GM23338 (cell line): ENCODE measurements at regions not wholly inside any gene's neighbourhood (a gene's known extent, or its start where the extent isn't known, plus 50 kb on each side); places are given as distances from the start of the nearest gene placed in this dataset.

Source experiments
- ATAC-seq: fragments of 200-7000 bp; cut with Tn5 transposase; 3 replicates; pipeline ENCODE4 v1.9.1; 2020
- DNase-seq: peaks from one replicate; pipeline ENCODE4 v3.0.0-alpha.2; 2015; ENCODE audit warnings: low spot score
- H2AFZ ChIP-seq: fragments of 200-600 bp; sonication (generic); 2 replicates; pipeline ENCODE4 v1.8.0; 2016; ENCODE audit warnings: antibody characterized with exemption, mild to moderate bottlenecking, moderate library complexity
- H3F3A ChIP-seq: fragments of 200-600 bp; sonication (generic); replicated peaks from 2 replicates; pipeline ENCODE4 v1.8.0; 2017; ENCODE audit warnings: antibody characterized with exemption, mixed run types, low read depth
- H3K27ac ChIP-seq: fragments of 200-600 bp; sonication (generic); 2 replicates; pipeline ENCODE4 v1.6.1; 2016; ENCODE audit warnings: low read depth
- H3K27me3 ChIP-seq: fragments of 200-600 bp; sonication (generic); 2 replicates; pipeline ENCODE4 v1.8.0; 2016; ENCODE audit warnings: mild to moderate bottlenecking, mixed run types, moderate library complexity; ENCODE audit not compliant: insufficient read depth
- H3K36me3 ChIP-seq: fragments of 200-600 bp; sonication (generic); 2 replicates; pipeline ENCODE4 v1.8.0; 2016; ENCODE audit warnings: mild to moderate bottlenecking; ENCODE audit not compliant: insufficient read depth
- H3K4me1 ChIP-seq: fragments of 200-600 bp; sonication (generic); 2 replicates; pipeline ENCODE4 v1.8.0; 2016; ENCODE audit warnings: mild to moderate bottlenecking, moderate library complexity; ENCODE audit not compliant: insufficient read depth
- H3K4me2 ChIP-seq: fragments of 200-600 bp; sonication (generic); 2 replicates; pipeline ENCODE4 v1.7.1; 2017; ENCODE audit warnings: mixed run types
- H3K4me3 ChIP-seq: fragments of 200-600 bp; sonication (generic); 2 replicates; pipeline ENCODE4 v1.6.1; 2016; ENCODE audit warnings: mixed run types
- H3K79me2 ChIP-seq: fragments of 200-600 bp; sonication (generic); replicated peaks from 2 replicates; pipeline ENCODE4 v1.8.0; 2017; ENCODE audit warnings: mild to moderate bottlenecking; ENCODE audit not compliant: insufficient read depth
- H3K9me2 ChIP-seq: fragments of 200-600 bp; sonication (generic); 2 replicates; pipeline ENCODE4 v1.8.0; 2017; ENCODE audit not compliant: insufficient read depth
- H4K20me1 ChIP-seq: fragments of 200-600 bp; sonication (generic); replicated peaks from 2 replicates; pipeline ENCODE4 v1.8.0; 2017; ENCODE audit warnings: mild to moderate bottlenecking; ENCODE audit not compliant: insufficient read depth
- H3K27ac Mint-ChIP-seq: 2 replicates; pipeline ENCODE4 v1.8.0; 2020; ENCODE audit warnings: inconsistent platforms, mild to moderate bottlenecking, moderate library complexity, mixed read lengths
- H3K27me3 Mint-ChIP-seq: 3 replicates; pipeline ENCODE4 v1.8.0; 2022; ENCODE audit warnings: low read depth, mild to moderate bottlenecking, moderate library complexity, mixed read lengths, inconsistent platforms; ENCODE audit not compliant: insufficient read depth, poor library complexity
- H3K36me3 Mint-ChIP-seq: 3 replicates; pipeline ENCODE4 v1.8.0; 2021; ENCODE audit warnings: low read depth, mild to moderate bottlenecking, inconsistent platforms, moderate library complexity, mixed read lengths
- H3K4me1 Mint-ChIP-seq: 3 replicates; pipeline ENCODE4 v1.8.0; 2020; ENCODE audit warnings: mild to moderate bottlenecking, inconsistent platforms, mixed read lengths
- H3K4me3 Mint-ChIP-seq: 3 replicates; pipeline ENCODE4 v1.8.0; 2021; ENCODE audit warnings: moderate library complexity, mild to moderate bottlenecking, inconsistent platforms, mixed read lengths
- H3K9me3 Mint-ChIP-seq: 3 replicates; pipeline ENCODE4 v1.8.0; 2020; ENCODE audit warnings: moderate library complexity, mild to moderate bottlenecking, inconsistent platforms, mixed read lengths
- CREB1 ChIP-seq: fragments of 250-450 bp; sonication (Bioruptor Pico); IDR thresholded peaks from 2 replicates; pipeline ENCODE4 v1.5.0; 2020; ENCODE audit warnings: low read depth, mild to moderate bottlenecking, moderate library complexity
- EZH2 ChIP-seq: fragments of 200-600 bp; sonication (generic); IDR thresholded peaks from one replicate; pipeline ENCODE4 v1.8.0; 2017; ENCODE audit warnings: antibody characterized with exemption, mild to moderate bottlenecking, low read depth; ENCODE audit not compliant: unreplicated experiment
- EZH2phosphoT487 ChIP-seq: fragments of 200-600 bp; sonication (generic); IDR thresholded peaks from one replicate; pipeline ENCODE4 v1.8.1; 2018; ENCODE audit warnings: antibody characterized with exemption; ENCODE audit not compliant: unreplicated experiment
- JUNB ChIP-seq: IDR thresholded peaks from one replicate; pipeline ENCODE4 v1.6.1; 2016; ENCODE audit warnings: antibody characterized with exemption; ENCODE audit not compliant: unreplicated experiment
- POLR2AphosphoS5 ChIP-seq: IDR thresholded peaks from 2 replicates; pipeline ENCODE4 v1.6.1; 2016; ENCODE audit warnings: antibody characterized with exemption, low read depth
- STAT1 ChIP-seq: IDR thresholded peaks from one replicate; pipeline ENCODE4 v1.6.1; 2016; ENCODE audit warnings: antibody characterized with exemption; ENCODE audit not compliant: unreplicated experiment
- ZNF114 ChIP-seq: fragments of 250-450 bp; sonication (Bioruptor Pico); IDR thresholded peaks from 2 replicates; pipeline ENCODE4 v1.5.0; 2020; ENCODE audit warnings: mild to moderate bottlenecking, moderate library complexity
- ZNF462 ChIP-seq: fragments of 250-450 bp; sonication (Bioruptor Pico); IDR thresholded peaks from 2 replicates; pipeline ENCODE4 v1.5.0; 2020; ENCODE audit warnings: mild to moderate bottlenecking, moderate library complexity
- TF ChIP-seq, protein P1 (sequence below): IDR thresholded peaks from 2 replicates; pipeline ENCODE4 v1.6.1; 2016; ENCODE audit warnings: antibody characterized with exemption

- H3K4me3 Mint-ChIP-seq, result no peak overlapping the region
- no peak overlapping the region for H3K4me2 ChIP-seq
- no peak overlapping the region; the same call in 1 of the 2 replicates for H2AFZ ChIP-seq
These were observed 60.8 kb upstream of the DHX15 start for GRCh38 chr4:24644983-24645764.

More at GRCh38 chr4:24644983-24645764, 60.8 kb upstream of the DHX15 start:
- H3K4me1 ChIP-seq, result peaks cover 25% of the 10 kb centered on the region
- H3K36me3 ChIP-seq, result no peaks in the 10 kb centered on the region
- H3K4me1 Mint-ChIP-seq, result peaks cover 19% of the 10 kb centered on the region
- TF ChIP-seq EZH2phosphoT487 (no peak), STAT1 (no peak), CREB1 (CRISPR knock-in tag) (no peak), EZH2 (no peak), JUNB (no peak), ZNF462 (CRISPR knock-in tag) (no peak), POLR2AphosphoS5 (no peak), ZNF114 (CRISPR knock-in tag) (no peak)
- TF ChIP-seq, protein P1, sequence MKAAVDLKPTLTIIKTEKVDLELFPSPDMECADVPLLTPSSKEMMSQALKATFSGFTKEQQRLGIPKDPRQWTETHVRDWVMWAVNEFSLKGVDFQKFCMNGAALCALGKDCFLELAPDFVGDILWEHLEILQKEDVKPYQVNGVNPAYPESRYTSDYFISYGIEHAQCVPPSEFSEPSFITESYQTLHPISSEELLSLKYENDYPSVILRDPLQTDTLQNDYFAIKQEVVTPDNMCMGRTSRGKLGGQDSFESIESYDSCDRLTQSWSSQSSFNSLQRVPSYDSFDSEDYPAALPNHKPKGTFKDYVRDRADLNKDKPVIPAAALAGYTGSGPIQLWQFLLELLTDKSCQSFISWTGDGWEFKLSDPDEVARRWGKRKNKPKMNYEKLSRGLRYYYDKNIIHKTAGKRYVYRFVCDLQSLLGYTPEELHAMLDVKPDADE, result no peak
- no peaks in the 10 kb centered on the region for H4K20me1 ChIP-seq
- H3K27ac Mint-ChIP-seq, result no peak overlapping the region
- DNase-seq (no peak), ATAC-seq (no peak)
- no peaks in the 10 kb centered on the region for H3K27me3 ChIP-seq
- no peaks in the 10 kb centered on the region for H3K36me3 Mint-ChIP-seq
- H3K9me2 ChIP-seq, result peaks cover 3% of the 10 kb centered on the region; the same call in 1 of the 2 replicates
- no peaks in the 10 kb centered on the region for H3F3A ChIP-seq
- no peak overlapping the region for H3K4me3 ChIP-seq
- peaks cover 7% of the 10 kb centered on the region for H3K27me3 Mint-ChIP-seq
- H3K27ac ChIP-seq, result no peak overlapping the region
- no peaks in the 10 kb centered on the region for H3K79me2 ChIP-seq
- H3K9me3 Mint-ChIP-seq, result no peaks in the 10 kb centered on the region
